ENCODE measurements at regions not wholly inside any gene's neighbourhood (a gene's known extent, or its start where the extent isn't known, plus 50 kb on each side); places are given as distances from the start of the nearest gene placed in this dataset.

- no peak for TF ChIP-seq CTCF (IDR thresholded peaks at IDR 0.05; ENCODE audit: insufficient read depth, low read depth, low read length)
- no peak for TF ChIP-seq EZH2 (IDR thresholded peaks at IDR 0.05; ENCODE audit: insufficient read depth, low read length)
Observed at GRCh38 chr17:69876757-69877156, 198.3 kb upstream of the KCNJ16 start.

Data from astrocyte (in vitro differentiated cells and primary cell).